Body of pancreas (tissue), 4 donors: ENCODE measurements at regions not wholly inside any gene's neighbourhood (a gene's known extent, or its start where the extent isn't known, plus 50 kb on each side); places are given as distances from the start of the nearest gene placed in this dataset.

Source experiments
- CTCF ChIP-seq, 7 experiments: fragments of 450-650 bp in 4 of 7; fragments of 200-600 bp in 3 of 7; sonication (generic) in 3 of 7; IDR thresholded peaks; one replicate each; pipeline ENCODE4 v1.5.1; 2016 to 2019; ENCODE audit warnings: antibody characterized with exemption in 7 of 7
- POLR2A ChIP-seq, 3 donors: fragments of 450-650 bp; IDR thresholded peaks; one replicate each; pipeline ENCODE4 v1.6.1; 2016; ENCODE audit warnings: antibody characterized with exemption in 3 of 3, mild to moderate bottlenecking in 2 of 3

DNA sequence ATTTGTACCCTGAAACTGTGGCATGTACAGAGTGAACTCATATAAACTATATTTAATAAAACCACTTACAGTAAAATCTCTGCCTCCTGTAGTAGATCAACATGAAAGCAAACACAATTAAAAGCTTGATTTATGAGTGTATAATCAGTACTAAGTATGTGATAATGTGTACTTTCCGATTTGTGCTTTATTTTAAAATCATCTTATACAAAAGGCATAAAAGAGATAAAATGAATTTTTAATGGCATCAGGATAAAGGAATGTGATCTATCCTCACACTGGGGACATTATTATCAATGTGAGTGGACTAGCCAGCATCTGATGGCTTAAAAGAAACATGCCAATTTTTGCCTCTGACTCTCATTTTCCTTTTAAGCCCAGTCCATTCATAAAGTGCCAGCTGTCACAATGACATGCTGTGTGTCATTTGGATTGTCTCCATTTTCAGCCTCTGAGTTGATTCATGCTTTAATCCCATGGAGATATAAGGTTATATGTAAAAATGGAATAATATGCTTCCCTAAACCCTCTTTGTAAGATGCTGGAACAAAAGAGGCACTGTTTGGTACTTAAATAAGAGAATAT is 831.6 kb upstream of the EYS start:
- TF ChIP-seq CTCF (IDR thresholded peaks at IDR 0.05) (no peak), POLR2A (IDR thresholded peaks at IDR 0.05) (no peak)
